GM19397 (cell line): ENCODE measurements at regions not wholly inside any gene's neighbourhood (a gene's known extent, or its start where the extent isn't known, plus 50 kb on each side); places are given as distances from the start of the nearest gene placed in this dataset.
A peak's percentile ranks its signal among the peaks of the same experiment; 100 is the strongest.
"Not testable (repeated sequence)": the region's sequence is repeated elsewhere in the genome, so short reads cannot be mapped to it uniquely, and the experiment has no call there.

Experiments used
- ATAC-seq: cut with Tn5 transposase; IDR thresholded peaks from one replicate; pipeline ENCODE4 v1.9.1; 2021; ENCODE audit warnings: mild to moderate bottlenecking, moderate library complexity; ENCODE audit not compliant: unreplicated experiment

GRCh38 chr9:42370172-42370571, 186.7 kb downstream of the SPATA31A6 start:
- ATAC-seq: not testable (repeated sequence)

DNA sequence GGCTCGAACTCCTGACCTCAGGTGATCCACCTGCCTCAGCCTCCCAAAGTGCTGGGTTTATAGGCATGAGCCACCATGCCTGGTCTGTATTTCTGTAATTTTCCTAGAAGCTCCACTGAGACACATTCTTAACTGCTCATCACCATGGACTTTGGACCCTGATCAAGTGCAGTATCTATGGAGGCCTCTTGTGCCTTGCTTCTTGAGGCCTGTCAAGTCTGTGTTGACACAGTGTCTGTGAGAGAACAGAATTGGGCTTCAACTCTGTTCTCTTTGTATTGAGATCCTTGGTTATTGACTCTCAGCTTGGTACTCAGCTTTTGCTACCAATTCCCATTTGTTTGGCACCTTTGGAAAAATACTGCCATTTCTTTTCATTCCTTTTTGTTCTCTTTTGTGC, 188.0 kb downstream of the SPATA31A6 start:
- not testable (repeated sequence) for ATAC-seq

DNA sequence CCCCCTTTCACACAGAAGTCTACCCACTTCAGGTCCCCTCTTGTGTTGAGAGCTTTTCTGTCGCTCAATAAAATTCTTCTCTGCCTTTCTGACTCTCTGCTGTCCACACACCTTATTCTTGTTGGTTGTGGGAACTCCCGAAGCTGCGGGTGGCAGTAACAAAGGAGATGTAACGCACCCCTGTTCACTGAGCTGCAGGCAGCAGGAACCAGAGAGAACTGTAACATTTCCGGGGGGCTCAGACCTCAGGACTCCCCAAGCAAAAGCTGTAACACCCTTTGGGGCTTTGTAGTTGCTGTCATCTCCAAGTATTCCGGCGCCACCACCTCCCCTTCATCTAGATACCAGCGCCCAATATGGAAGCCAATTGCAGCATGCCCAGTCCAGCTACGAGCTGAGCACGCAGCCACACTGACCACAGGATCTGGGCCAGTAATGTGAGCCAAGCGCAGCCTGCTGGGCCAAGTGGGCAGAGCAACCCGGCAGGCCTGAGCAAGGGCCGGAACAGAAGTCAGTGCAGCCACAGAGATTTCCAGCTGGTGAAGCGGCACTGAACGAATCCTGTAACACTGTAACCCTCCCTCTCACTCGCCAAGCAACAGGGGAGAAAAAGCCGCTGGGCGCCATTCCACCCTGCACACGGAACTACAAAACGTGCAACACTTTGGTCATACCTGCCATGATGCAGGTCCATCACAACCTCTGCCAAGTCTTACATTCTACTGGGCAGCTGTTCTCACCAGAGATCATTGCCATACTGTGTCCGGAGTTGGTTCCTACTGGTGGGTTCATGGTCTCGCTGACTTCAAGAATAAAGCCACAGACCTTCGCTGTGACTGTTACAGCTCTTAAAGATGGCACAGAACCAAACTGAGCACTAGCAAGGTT, 194.3 kb downstream of the SPATA31A6 start:
- not testable (repeated sequence) for ATAC-seq

DNA sequence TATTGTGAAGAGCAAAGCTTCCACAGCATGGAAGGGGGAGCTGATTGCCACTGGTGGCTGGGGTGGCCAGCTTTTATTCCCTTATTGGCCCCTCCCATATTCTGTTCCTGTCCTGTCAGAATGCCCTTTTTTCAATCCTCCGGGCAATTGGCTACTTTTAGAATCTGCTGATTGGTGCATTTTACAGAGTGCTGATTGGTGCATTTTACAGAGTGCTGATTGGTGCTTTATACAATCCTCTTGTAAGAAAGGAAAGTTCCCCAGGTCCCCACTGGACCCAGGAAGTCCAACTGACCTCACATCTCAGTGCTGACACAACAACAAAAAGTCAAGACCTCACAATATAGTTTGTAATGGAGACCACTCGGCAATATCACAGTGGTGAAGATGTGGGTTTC, 195.0 kb downstream of the SPATA31A6 start:
- ATAC-seq: no peak

DNA sequence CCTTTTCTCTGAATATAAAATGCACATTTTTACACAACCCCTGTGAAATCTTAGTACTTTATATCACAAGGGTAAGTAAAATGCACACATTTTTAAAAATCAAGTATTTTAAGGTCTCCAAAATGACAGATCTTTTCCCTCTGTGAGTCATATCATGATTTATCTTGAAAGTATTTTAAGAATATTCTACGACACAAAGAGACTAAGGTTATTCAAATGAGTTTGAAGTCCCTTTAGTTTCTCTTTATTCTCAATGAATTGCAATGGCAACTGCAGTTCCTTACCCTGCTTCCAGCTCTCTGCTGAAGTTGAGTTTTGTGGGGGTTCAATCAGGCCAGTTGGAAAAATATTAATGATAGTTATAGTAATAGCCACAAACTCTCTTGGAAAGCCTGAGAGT, 196.1 kb downstream of the SPATA31A6 start:
- not testable (repeated sequence) for ATAC-seq

DNA sequence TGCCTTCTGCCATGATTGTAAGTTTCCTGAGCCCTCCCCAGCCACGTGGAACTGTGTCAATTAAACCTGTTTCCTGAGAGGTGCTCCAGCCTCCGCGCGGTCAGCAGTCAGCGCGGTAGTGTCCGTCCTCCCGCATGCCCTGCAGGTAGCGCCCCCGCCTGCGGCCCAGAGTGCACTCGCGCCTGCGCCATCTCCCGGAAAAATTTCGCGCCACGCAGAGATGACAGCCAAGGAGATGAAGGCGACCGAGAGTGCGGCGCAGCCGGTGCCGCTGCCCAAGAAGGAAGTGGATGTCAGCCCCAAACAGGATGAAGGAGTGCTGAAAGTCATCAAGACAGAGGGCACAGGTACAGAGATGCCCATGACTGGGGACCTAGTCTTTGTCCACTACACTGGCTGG, 201.1 kb downstream of the SPATA31A6 start:
- ATAC-seq: not testable (repeated sequence)

DNA sequence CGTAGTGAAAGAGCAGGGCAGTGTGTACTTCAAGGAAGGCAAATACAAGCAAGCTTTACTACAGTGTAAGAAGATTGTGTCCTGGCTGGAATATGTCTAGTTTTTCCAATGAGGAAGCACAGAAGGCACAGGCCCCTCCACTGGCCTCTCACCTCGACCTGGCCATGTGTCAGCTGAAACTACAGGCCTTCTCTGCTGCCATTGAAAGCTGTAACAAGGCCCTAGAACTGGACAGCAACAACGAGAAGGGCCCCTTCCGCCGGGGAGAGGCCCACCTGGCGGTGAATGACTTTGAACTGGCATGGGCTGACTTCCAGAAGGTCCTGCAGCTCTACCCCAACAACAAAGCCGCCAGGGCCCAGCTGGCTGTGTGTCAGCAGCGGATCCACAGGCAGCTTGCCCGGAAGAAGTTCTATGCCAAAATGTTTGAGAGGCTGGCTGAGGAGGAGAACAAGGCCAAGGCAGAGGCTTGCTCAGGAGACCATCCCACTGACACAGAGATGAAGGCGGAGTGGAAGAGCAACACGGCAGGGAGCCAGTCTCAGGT, 202.2 kb downstream of the SPATA31A6 start:
- ATAC-seq: not testable (repeated sequence)

DNA sequence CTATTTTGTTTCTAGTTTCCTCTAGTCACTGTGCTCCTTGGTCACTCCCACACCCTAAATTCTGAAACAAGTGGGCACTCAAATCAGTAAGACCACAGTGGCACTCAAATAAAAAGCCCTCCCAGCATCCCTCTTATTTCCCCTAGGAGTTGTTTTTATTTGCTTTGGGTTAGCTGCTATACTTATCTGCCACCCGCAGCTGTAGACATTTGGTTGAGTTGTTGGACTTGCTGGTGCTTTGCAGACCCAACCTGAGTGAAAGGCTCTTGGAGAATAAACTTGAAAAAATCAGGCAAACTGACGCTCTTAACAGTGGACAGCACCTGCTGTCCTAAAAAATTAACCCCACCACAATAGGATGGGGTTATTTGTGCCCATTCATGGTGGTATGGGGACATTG, 203.0 kb downstream of the SPATA31A6 start:
- ATAC-seq: no peak

DNA sequence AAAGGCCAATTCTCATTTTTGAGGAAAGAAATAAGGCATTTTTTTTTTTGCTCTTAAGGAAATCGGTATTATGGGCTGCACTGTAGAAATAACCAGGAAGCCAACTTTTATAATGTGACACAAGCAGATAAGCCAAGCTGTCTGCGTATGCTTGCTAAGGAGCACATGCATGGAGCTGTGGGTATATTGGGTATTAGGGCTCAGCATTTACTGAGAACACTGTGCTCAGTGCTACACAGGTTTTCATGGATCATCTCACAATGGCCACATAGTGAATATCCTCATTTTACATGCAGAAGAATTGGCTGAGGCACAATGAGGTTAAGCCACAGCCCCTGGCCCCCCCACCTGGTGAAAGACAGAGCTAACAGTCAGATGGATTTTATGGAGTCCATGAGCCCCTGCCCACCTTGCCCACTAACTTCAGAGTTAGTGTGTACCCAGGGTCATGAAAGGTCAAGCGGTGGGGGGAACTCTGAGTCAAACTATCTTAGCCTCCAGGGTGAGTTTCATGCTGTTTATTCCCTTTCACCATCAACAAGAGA, 204.8 kb downstream of the SPATA31A6 start:
- ATAC-seq: no peak

- ATAC-seq: no peak
Observed at GRCh38 chr9:42388846-42389245, 205.4 kb downstream of the SPATA31A6 start.

GRCh38 chr9:42392773-42393455, 209.5 kb downstream of the SPATA31A6 start:
- ATAC-seq: not testable (repeated sequence)

- no peak for ATAC-seq
Observed at GRCh38 chr9:42396318-42396717, 212.9 kb downstream of the SPATA31A6 start.

GRCh38 chr9:42397336-42397735, 213.9 kb downstream of the SPATA31A6 start:
- ATAC-seq: not testable (repeated sequence)

DNA sequence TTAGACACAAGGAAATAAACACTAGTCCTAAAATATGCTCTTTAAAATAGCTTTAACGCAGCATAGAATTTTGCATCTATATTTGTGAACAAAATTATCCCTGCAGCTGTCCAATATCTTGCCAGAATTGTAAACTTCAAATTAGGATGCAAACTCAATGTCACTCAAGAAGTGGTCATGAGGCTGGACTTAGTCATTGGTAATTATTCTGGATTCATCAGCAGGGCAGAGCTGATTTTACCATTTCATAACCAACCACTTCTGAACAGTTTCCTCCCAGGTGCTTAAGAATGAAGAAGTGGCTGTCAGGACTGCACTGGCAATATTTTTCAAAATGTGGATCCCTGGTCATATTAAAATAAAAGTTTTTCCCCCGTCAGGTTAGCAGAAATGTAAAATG, 219.5 kb downstream of the SPATA31A6 start:
- ATAC-seq: not testable (repeated sequence)

GRCh38 chr9:42409581-42409980, 226.1 kb downstream of the SPATA31A6 start:
- not testable (repeated sequence) for ATAC-seq

DNA sequence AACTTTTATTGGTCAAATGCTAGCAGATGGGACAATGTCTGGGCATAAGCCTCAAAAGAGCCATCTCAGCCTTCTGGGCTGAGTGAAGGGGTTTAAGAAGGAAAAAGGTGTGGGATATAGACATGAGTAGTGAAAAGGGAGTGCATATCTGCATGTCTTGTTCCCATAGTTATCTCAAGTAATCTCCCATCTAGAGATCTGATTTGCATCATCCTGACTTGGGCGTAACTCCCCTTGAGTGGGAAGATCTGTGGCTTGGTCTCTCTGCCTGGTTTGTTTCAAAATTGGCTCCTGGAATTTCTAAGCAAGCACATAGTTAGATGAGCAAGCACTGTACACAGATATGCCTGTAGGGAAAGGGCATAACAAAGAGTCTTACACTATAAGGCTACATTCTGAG, 228.9 kb downstream of the SPATA31A6 start:
- ATAC-seq: not testable (repeated sequence)

DNA sequence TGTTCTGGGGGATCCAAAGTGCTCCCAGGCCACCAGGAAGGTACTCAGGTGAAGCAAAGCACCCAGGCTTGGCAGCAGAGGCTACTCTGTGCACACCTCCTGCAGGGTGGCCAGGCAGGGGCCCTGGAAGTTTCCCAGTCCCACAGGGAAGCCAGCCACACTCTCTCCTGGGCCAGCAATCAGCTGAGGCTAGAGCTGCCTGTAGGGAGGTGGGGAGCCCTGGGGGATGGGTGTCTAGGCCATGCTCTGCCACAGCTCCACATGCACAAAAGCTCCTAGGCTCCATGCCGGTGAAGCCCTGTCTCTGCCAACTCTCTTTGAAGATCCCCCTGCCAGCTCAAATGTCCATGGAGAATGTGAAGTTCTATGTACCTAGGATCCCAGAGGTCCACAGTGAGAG, 231.4 kb downstream of the SPATA31A6 start:
- ATAC-seq: not testable (repeated sequence)

GRCh38 chr9:42419652-42420051, 236.2 kb downstream of the SPATA31A6 start:
- not testable (repeated sequence) for ATAC-seq

DNA sequence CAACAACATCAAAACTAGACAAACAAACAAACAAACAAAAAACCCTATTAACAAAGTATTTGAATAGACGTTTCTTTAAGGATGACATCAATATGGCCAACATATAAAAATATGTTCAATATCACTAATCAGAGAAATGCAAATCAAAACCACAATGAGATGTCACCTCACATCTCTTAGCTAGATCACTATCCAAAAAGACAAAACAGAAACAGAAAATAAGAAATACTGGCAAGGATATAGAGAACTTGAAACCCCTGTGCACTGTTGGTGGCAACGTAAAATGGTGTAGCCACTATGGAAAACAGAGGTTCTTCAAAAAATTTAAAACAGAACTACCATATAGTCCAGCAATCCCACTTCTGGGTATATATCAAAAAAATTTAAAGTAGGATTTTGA, 236.9 kb downstream of the SPATA31A6 start:
- ATAC-seq: peak; percentile 66

DNA sequence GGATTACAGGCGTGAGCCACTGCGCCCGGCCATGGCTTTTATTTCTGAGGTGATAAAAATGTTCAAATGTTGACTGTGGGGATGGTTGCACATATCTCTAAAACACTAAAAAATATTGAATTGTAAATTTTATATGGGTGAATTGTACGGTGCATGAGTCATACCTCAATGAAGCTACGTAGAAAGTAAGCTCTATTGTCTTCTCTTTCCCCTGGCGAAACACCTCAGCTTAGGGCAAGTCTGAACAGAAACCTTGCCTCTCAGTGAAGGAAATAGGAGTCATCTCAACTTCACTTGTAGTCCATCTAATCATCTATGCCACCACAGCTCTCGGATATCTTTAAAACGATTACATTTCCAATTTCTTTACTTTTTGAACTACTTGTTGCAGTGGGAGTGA, 238.2 kb downstream of the SPATA31A6 start:
- ATAC-seq: not testable (repeated sequence)
